GM23248 (cell line): ENCODE measurements at regions not wholly inside any gene's neighbourhood (a gene's known extent, or its start where the extent isn't known, plus 50 kb on each side); places are given as distances from the start of the nearest gene placed in this dataset.

Experiments used
- EZH2 ChIP-seq: fragments of 200-600 bp; sonication (generic); IDR thresholded peaks from 2 replicates; pipeline ENCODE4 v1.6.1; 2018; ENCODE audit warnings: antibody characterized with exemption, mild to moderate bottlenecking; ENCODE audit not compliant: insufficient read depth, poor library complexity, severe bottlenecking
- EZH2phosphoT487 ChIP-seq: fragments of 200-600 bp; sonication (generic); IDR thresholded peaks from 2 replicates; pipeline ENCODE4 v1.6.1; 2018; ENCODE audit warnings: antibody characterized with exemption, moderate library complexity, mild to moderate bottlenecking, low read depth; ENCODE audit not compliant: insufficient read depth

DNA sequence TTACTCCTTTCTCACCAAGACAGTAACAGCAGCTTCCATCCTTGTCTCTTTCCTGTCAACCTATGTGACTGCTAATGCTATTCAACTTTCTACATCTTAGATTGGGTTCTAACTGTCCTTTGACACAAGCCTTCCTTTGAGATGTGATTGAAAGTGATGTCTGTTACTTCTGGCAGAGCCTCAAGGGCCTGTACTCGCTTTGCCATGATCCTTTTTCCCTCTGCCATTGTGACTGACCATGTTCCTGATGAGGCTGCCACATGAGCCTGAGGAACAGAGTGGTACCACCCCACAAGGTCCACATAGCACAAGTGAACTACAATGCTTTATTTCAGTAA is 138.8 kb upstream of the RAB4A start:
- TF ChIP-seq EZH2 (no peak), EZH2phosphoT487 (no peak)
